ENCODE measurements at regions not wholly inside any gene's neighbourhood (a gene's known extent, or its start where the extent isn't known, plus 50 kb on each side); places are given as distances from the start of the nearest gene placed in this dataset.

DNA sequence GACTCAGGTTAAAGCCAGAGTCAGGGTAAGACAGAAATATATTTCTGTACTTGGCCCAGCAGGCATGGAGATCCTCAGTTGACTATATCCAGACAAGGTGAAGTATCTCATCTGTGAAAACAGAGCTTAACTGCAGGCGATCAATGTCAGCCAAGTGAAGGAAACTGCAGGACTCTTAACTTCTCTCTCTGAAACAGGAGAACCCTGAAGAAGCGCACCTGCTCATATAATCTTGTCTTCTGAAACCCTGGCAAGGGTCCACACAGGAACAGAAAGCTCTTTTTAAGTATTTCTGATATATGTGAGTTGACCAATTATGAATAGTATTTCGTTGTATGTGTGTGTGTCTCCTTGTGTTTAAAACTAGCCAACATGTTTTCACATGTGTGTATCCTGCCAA is 504.8 kb upstream of the SLITRK5 start:
- H3K4me3 ChIP-seq (ENCODE audit: low read depth, low read length, poor library complexity, severe bottlenecking) = no peak overlapping the region
- H3K9me3 ChIP-seq (ENCODE audit: low read length) = no peaks in the 10 kb centered on the region
- H3K79me2 ChIP-seq (ENCODE audit: insufficient read depth, low read depth, low read length) = no peaks in the 10 kb centered on the region
- no peaks in the 10 kb centered on the region for H4K20me1 ChIP-seq (ENCODE audit: insufficient read depth, low read length)
- H3K9me2 ChIP-seq (ENCODE audit: insufficient read depth, low read length) = no peaks in the 10 kb centered on the region
- H2AFZ ChIP-seq (ENCODE audit: low read length) = no peak overlapping the region
- BruUV-seq (replicated peaks) = no TSS peak
- TF ChIP-seq EZH2phosphoT487 (IDR thresholded peaks at IDR 0.05; ENCODE audit: borderline replicate concordance, low read depth, low read length) (no peak), CTCF (conservative IDR thresholded peaks at IDR 0.05; ENCODE audit: low read length) (no peak)
- ChIA-PET POLR2A (interaction anchor here (0.9 kb wide), 1 partner anchor 59 kb away, joined by 3 read pairs; no protein-coding TSS in a partner anchor), CTCF (ENCODE audit: unreplicated experiment) (no interaction called here)
- no peaks in the 10 kb centered on the region for H3K36me3 ChIP-seq (ENCODE audit: insufficient read depth, low read length)
- H3K4me2 ChIP-seq (ENCODE audit: low read length) = no peak overlapping the region
- no peaks in the 10 kb centered on the region for H3K4me1 ChIP-seq (ENCODE audit: insufficient read depth, low read length, poor library complexity, severe bottlenecking)
- no peak for DNase-seq (ENCODE audit: low spot score)
- H3K27ac ChIP-seq (ENCODE audit: low read depth, low read length, poor library complexity, severe bottlenecking) = no peak overlapping the region
- intact Hi-C loops (cut with micrococcal nuclease; ENCODE audit: unreplicated experiment) = no loop called here

DNA sequence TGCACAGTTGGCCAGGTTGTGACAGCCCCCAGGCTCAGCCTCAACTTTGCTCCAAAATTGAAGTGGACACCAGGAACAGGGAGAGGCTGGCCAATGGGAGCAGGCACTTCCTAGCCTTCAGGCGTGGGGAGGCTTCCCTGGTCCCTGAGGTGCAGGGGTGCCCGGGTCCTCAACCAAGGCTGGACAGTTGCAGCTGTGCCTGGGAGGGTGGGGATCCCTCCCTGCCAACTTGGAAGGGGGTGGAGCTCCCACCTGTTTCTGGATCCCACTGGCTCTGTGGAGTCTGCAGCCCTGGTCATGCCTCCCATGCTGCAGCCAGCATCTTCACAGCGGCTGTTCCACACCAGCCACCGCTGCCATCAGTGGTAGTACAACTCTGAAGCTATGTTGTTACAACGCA is 502.8 kb upstream of the SLITRK5 start:
- H3K4me2 ChIP-seq (ENCODE audit: low read length) = no peak overlapping the region
- no peak overlapping the region for H2AFZ ChIP-seq (ENCODE audit: low read length)
- H4K20me1 ChIP-seq (ENCODE audit: insufficient read depth, low read length) = no peaks in the 10 kb centered on the region
- no peak for TF ChIP-seq EZH2phosphoT487 (IDR thresholded peaks at IDR 0.05; ENCODE audit: borderline replicate concordance, low read depth, low read length)
- TF ChIP-seq CTCF (conservative IDR thresholded peaks at IDR 0.05; ENCODE audit: low read length) = no peak
- no peaks in the 10 kb centered on the region for H3K9me2 ChIP-seq (ENCODE audit: insufficient read depth, low read length)
- no peaks in the 10 kb centered on the region for H3K79me2 ChIP-seq (ENCODE audit: insufficient read depth, low read depth, low read length)
- no peak overlapping the region for H3K27ac ChIP-seq (ENCODE audit: low read depth, low read length, poor library complexity, severe bottlenecking)
- H3K9me3 ChIP-seq (ENCODE audit: low read length) = no peaks in the 10 kb centered on the region
- H3K36me3 ChIP-seq (ENCODE audit: insufficient read depth, low read length) = no peaks in the 10 kb centered on the region
- ChIA-PET CTCF (ENCODE audit: unreplicated experiment) (no interaction called here), POLR2A (no interaction called here)
- no peak for DNase-seq (ENCODE audit: low spot score)
- H3K4me1 ChIP-seq (ENCODE audit: insufficient read depth, low read length, poor library complexity, severe bottlenecking) = no peaks in the 10 kb centered on the region
- H3K4me3 ChIP-seq (ENCODE audit: low read depth, low read length, poor library complexity, severe bottlenecking) = no peak overlapping the region
- BruUV-seq (replicated peaks) = no TSS peak
- intact Hi-C loops (cut with micrococcal nuclease; ENCODE audit: unreplicated experiment) = no loop called here

DNA sequence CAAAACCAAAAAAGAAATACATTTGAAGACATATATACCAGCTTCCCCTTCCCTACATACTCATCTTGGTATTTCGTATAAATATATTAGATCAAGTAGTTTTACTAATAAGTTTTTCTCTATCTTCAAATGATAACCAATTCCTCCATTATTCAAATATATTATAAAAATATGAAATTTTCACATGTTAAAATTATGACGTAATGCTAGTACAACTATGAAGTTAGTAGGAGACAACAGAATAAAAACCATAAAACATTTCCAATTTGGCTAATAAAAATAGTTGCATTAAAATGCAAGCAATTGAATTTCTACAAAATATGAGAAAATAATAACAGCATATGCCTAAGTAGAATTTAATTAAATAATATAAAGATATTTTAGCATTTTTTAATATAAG is 501.8 kb upstream of the SLITRK5 start:
- Histone ChIP-seq H3K9me3 (ENCODE audit: low read length) (no peaks in the 10 kb centered on the region), H4K20me1 (ENCODE audit: insufficient read depth, low read length) (no peaks in the 10 kb centered on the region), H2AFZ (ENCODE audit: low read length) (no peak overlapping the region), H3K4me1 (ENCODE audit: insufficient read depth, low read length, poor library complexity, severe bottlenecking) (no peaks in the 10 kb centered on the region), H3K4me2 (ENCODE audit: low read length) (no peak overlapping the region), H3K27ac (ENCODE audit: low read depth, low read length, poor library complexity, severe bottlenecking) (no peak overlapping the region), H3K79me2 (ENCODE audit: insufficient read depth, low read depth, low read length) (no peaks in the 10 kb centered on the region), H3K9me2 (ENCODE audit: insufficient read depth, low read length) (no peaks in the 10 kb centered on the region), H3K4me3 (ENCODE audit: low read depth, low read length, poor library complexity, severe bottlenecking) (no peak overlapping the region), H3K36me3 (ENCODE audit: insufficient read depth, low read length) (no peaks in the 10 kb centered on the region)
- POLR2A ChIA-PET = interaction anchor here (0.5 kb wide), 1 partner anchor 289 kb away, joined by 3 read pairs; no protein-coding TSS in a partner anchor
- no TSS peak for BruUV-seq (replicated peaks)
- intact Hi-C loops (cut with micrococcal nuclease; ENCODE audit: unreplicated experiment) = no loop called here
- DNase-seq (ENCODE audit: low spot score) = no peak
- TF ChIP-seq CTCF (conservative IDR thresholded peaks at IDR 0.05; ENCODE audit: low read length) (no peak), EZH2phosphoT487 (IDR thresholded peaks at IDR 0.05; ENCODE audit: borderline replicate concordance, low read depth, low read length) (no peak)
- CTCF ChIA-PET (ENCODE audit: unreplicated experiment) = no interaction called here
